Urinary bladder (tissue), 3 donors: ENCODE measurements at regions not wholly inside any gene's neighbourhood (a gene's known extent, or its start where the extent isn't known, plus 50 kb on each side); places are given as distances from the start of the nearest gene placed in this dataset.
"Not testable (repeated sequence)": the region's sequence is repeated elsewhere in the genome, so short reads cannot be mapped to it uniquely, and the experiment has no call there.

Experiments used
- DNase-seq: peaks from one replicate; pipeline ENCODE4 v3.0.0-alpha.2; 2015; ENCODE audit errors: extremely low spot score
- H3K27ac ChIP-seq: one replicate; pipeline ENCODE4 v1.5.1; 2013; ENCODE audit warnings: low read depth, mild to moderate bottlenecking, moderate library complexity
- H3K36me3 ChIP-seq: one replicate; pipeline ENCODE4 v1.6.1; 2013; ENCODE audit warnings: mild to moderate bottlenecking, moderate library complexity; ENCODE audit not compliant: insufficient read depth
- H3K4me1 ChIP-seq: one replicate; pipeline ENCODE4 v1.6.1; 2013; ENCODE audit warnings: mild to moderate bottlenecking, moderate library complexity; ENCODE audit not compliant: insufficient read depth
- H3K4me3 ChIP-seq: one replicate; pipeline ENCODE4 v1.5.1; 2013; ENCODE audit warnings: low read depth, low read length
- WGBS: extraction: QIAGEN DNeasy Blood & Tissue Kit; methylation state at CpG from one replicate; pipeline ENCODE4 v1.1.7; 2013; 5-methylcytosine and 5-hydroxymethylcytosine counted together
- donor health status: healthy with polysubstance abuse.
- donor health status: healthy.

DNA sequence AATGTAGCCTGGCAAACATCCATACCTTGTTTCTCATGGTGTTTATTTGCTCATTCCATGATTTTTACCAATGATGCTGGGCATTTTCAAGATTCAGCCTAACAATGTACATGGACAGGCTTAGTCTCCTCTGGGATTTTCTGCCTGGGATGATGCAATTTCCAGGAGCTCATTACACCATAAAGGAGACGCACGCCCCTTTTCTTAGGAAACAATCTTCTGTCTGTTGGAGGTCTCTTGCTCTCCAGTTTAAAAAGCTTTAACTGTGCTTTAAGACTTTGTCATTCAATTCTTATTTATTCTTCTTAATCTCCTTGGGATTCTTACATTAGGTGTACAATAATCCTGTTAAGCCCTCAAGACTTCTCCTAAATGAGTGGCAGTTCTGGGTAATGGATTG is 150.3 kb upstream of the NRP1 start:
- no peak for DNase-seq
- no peak overlapping the region for H3K4me3 ChIP-seq
- WGBS: 70% methylated on average over 2 of the region's 2 CpGs
- H3K36me3 ChIP-seq: no peaks in the 10 kb centered on the region
- H3K27ac ChIP-seq: no peak overlapping the region
- H3K4me1 ChIP-seq: no peaks in the 10 kb centered on the region

DNA sequence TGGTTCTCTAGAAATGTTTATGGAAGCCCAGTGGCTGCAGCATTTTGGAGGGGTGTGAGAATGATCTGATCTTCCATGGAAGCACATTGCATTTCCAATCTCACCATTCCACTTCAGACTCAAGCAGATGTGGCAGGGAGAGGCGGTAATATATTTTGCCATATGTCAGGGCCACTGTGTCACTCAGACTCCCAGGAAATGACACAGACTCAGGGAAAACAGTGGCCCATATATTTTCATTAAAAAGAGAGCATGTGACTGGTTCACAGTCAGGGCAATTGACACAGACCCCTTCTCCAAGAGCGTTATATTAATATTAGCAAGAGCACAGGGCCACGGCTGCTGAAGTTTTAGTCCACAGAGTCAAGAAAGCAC is 149.3 kb upstream of the NRP1 start:
- DNase-seq: no peak
- 98% methylated on average over 3 of the region's 3 CpGs for WGBS
- Histone ChIP-seq H3K4me3 (no peak overlapping the region), H3K36me3 (no peaks in the 10 kb centered on the region), H3K4me1 (no peaks in the 10 kb centered on the region), H3K27ac (no peak overlapping the region)

DNA sequence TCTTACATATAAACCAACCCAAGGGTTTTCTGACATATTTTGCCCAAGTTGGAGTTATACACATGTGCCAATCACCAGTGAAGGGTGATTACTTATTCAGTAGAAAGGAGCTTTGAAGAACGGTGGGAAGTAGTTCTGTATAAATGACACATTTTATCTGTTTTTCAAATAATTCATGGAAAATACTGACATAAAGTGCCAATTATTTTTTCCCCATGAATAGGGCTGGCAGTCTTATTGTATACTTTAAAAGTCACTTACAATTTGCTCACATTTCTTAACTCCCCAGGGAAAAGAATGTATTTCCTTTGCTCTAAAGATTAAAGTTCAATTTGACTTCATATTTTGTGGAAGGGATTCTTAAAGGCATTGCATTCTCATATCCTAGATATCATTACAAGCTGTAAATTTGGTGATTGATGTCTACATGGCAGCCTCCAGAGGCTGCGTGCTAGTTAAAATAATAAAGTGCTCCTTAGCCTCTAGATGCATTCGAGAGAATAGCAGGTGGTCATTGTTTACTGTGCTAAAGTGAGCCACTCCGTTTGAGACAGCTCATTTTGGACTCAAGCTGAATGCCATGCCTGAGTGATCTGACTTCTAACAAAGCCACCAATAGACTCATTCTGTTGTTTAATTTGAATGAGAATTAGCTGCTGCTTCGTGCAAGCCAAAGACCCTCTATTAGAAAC is 148.8 kb upstream of the NRP1 start:
- Histone ChIP-seq H3K36me3 (no peaks in the 10 kb centered on the region), H3K4me1 (no peaks in the 10 kb centered on the region), H3K4me3 (no peak overlapping the region), H3K27ac (no peak overlapping the region)
- 61% methylated on average over 5 of the region's 5 CpGs for WGBS
- no peak for DNase-seq

DNA sequence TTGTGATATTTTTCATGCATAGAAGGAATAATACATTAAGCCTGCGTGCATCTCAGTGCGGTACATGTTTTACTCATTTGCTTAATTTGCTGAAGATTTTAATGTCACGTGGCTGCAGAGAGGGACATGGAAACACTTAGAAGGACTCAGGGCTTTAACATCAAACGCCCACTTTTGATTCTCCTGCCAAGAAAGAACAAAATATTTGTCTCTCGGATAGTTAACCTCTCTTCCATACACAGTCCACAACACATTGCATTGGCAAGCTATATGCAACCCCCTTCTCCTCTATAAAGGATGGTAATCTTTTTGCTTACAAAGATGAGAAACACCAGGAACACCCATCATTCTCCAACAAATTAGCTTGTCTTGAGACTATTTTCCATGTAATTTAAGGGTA is 148.0 kb upstream of the NRP1 start:
- H3K27ac ChIP-seq: no peak overlapping the region
- H3K4me3 ChIP-seq: no peak overlapping the region
- no peaks in the 10 kb centered on the region for H3K4me1 ChIP-seq
- no peak for DNase-seq
- no peaks in the 10 kb centered on the region for H3K36me3 ChIP-seq
- 54% methylated on average over 5 of the region's 5 CpGs for WGBS

DNA sequence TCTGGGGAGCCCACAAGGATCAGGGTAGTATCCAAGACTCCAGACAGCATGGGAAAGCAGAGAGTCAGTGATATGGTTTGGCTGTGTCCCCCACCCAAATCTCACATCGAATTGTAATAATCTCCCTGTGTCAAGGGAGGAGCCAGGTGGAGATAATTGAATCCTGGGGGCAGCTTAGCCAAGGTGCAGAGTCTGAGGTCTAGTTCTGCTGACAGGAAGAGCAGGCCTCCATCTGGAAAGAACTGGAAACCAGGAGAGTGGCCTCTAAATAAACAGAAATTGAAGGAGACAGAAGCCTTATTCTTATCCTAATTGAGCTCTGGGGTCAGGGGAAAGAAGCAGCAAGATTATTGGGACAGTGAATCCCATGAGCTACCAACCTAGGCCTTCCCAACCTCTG is 146.7 kb upstream of the NRP1 start:
- Histone ChIP-seq H3K36me3 (no peaks in the 10 kb centered on the region), H3K4me3 (no peak overlapping the region), H3K27ac (no peak overlapping the region), H3K4me1 (no peaks in the 10 kb centered on the region)
- DNase-seq: no peak
- 92% methylated on average over 1 of the region's 1 CpG for WGBS

DNA sequence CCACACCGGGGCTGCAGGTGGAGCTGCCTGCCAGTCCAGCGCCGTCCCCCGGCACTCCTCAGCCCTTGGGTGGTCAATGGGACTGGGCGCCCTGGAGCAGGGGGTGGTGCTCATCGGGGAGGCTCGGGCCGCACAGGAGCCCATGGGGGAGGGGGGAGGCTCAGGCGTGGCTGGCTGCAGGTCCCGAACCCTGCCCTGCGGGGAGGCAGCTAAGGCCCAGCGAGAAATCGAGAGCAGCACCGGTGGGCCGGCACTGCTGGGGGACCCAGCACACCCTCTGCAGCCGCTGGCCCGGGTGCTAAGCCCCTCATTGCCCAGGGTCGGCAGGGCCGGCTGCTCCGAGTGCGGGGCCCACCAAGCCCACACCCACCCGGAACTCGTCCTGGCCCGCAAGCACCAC is 145.9 kb upstream of the NRP1 start:
- not testable (repeated sequence) for DNase-seq, H3K36me3 ChIP-seq, H3K27ac ChIP-seq, H3K4me3 ChIP-seq, H3K4me1 ChIP-seq
- WGBS: 97% methylated on average over 24 of the region's 24 CpGs

GRCh38 chr10:33478675-33479125 is 144.2 kb upstream of the NRP1 start:
- WGBS: 72% methylated on average over 5 of the region's 5 CpGs
- no peaks in the 10 kb centered on the region for H3K36me3 ChIP-seq
- H3K4me1 ChIP-seq: no peaks in the 10 kb centered on the region
- H3K4me3 ChIP-seq: no peak overlapping the region
- H3K27ac ChIP-seq: no peak overlapping the region
- DNase-seq: no peak

DNA sequence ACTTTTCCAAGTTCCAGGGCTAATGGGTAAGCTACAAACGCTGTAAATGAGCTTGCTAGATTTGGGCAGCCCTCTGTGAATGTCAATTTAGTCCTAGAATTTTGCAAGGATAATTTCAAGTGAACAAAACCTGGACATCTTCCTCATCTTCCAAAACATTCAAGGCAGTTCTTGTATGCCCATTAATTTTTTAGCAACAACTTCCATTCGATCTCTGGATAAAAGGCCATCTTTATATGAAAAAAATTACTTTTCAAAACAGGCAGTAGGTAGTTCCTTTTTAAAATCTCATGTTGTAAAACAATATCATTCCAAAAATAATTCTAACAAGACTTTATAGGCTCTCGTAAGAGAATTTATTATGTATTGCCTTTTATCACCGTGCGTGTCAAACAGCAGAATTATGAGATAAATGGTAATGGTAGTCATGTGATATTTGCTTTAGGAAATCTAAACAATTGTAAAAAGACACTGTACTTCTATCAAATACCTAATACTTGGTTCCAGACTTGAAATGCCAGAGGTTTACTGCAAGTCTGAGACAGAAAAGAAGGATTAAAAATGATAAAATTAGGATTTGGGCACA is 143.7 kb upstream of the NRP1 start:
- no peak for DNase-seq
- H3K27ac ChIP-seq: no peak overlapping the region
- H3K4me3 ChIP-seq: no peak overlapping the region
- H3K4me1 ChIP-seq: no peaks in the 10 kb centered on the region
- H3K36me3 ChIP-seq: no peaks in the 10 kb centered on the region
- WGBS: 46% methylated on average over 5 of the region's 5 CpGs

- H3K27ac ChIP-seq: no peak overlapping the region
- no peaks in the 10 kb centered on the region for H3K4me1 ChIP-seq
- no peak for DNase-seq
- H3K36me3 ChIP-seq: no peaks in the 10 kb centered on the region
- no peak overlapping the region for H3K4me3 ChIP-seq
- 83% methylated on average over 7 of the region's 7 CpGs for WGBS
Measured at GRCh38 chr10:33477291-33478088, 143.0 kb upstream of the NRP1 start.

DNA sequence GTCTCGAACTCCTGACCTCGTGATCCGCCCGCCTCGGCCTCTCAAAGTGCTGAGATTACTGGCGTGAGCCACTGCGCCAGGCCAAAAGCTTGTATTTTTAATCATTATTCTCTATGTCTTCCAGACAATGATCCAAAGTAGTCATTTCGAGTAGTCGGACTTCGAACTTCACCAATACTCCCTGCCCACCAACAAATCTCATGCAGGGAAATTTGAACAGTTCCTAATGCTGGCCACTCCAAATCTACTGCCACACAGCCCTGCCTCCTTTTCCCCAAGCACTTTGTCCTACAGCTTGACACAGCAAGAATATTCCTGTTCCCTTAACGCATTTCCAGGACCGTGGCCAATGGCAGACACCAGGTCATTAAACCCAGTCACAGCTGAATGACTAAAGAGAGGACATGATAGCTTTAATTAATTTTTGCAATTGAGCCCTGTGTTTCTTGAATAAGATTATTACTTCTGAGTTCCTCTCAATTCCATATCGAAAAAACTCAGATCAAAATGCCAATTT is 142.3 kb upstream of the NRP1 start:
- no peaks in the 10 kb centered on the region for H3K36me3 ChIP-seq
- no peak for DNase-seq
- H3K4me1 ChIP-seq: no peaks in the 10 kb centered on the region
- no peak overlapping the region for H3K27ac ChIP-seq
- H3K4me3 ChIP-seq: no peak overlapping the region
- WGBS: 96% methylated on average over 13 of the region's 13 CpGs

GRCh38 chr10:33473688-33474087 is 139.2 kb upstream of the NRP1 start:
- H3K36me3 ChIP-seq: no peaks in the 10 kb centered on the region
- no peak for DNase-seq
- H3K27ac ChIP-seq: no peak overlapping the region
- no peak overlapping the region for H3K4me3 ChIP-seq
- H3K4me1 ChIP-seq: no peaks in the 10 kb centered on the region
- 91% methylated on average over 3 of the region's 3 CpGs for WGBS

DNA sequence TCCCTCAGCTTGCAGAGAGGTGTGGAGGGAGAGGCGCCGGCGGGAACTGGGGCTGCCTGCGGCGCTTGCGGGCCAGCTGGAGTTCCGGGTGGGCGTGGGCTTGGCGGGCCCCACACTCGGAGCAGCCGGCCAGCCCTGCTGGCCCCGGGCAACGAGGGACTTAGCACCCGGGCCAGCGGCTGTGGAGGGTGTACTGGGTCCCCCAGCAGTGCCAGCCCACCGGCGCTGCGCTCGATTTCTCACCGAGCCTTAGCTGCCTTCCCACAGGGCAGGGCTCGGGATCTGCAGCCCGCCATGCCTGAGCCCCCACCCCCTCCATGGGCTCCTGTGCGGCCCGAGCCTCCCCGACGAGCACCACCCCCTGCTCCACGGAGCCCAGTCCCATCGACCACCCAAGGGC is 133.5 kb upstream of the NRP1 start:
- not testable (repeated sequence) for H3K4me1 ChIP-seq
- WGBS: 92% methylated on average over 28 of the region's 28 CpGs

GRCh38 chr10:33465747-33466146 is 131.3 kb upstream of the NRP1 start:
- Histone ChIP-seq H3K4me3 (no peak overlapping the region), H3K27ac (no peak overlapping the region), H3K36me3 (no peaks in the 10 kb centered on the region), H3K4me1 (no peaks in the 10 kb centered on the region)
- DNase-seq: no peak

More for the DNA sequence above, 133.5 kb upstream of the NRP1 start:
- H3K27ac ChIP-seq, H3K36me3 ChIP-seq, DNase-seq, H3K4me3 ChIP-seq: not testable (repeated sequence)

DNA sequence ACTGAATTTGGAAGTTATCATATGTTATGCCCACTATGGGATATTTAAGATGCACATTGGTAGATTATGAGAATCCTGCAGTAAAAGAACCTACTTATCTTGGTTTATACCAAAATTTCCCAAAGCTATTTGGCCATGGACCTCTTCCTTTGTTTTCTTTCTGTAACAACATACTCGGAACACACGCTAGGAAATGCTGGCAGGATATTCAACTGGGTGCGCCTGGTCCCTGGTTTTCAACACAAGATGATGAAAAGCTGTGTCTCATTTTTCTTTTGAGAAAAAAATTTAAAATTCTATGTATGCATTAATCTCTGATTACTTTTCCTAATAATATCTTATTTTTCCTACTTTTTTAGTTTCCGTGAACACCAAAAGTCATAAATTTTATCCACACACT is 128.5 kb upstream of the NRP1 start:
- Histone ChIP-seq H3K27ac (no peak overlapping the region), H3K36me3 (no peaks in the 10 kb centered on the region), H3K4me3 (no peak overlapping the region), H3K4me1 (no peaks in the 10 kb centered on the region)
- no peak for DNase-seq
- 82% methylated on average over 4 of the region's 4 CpGs for WGBS
